GM08714 (cell line): ENCODE measurements at regions not wholly inside any gene's neighbourhood (a gene's known extent, or its start where the extent isn't known, plus 50 kb on each side); places are given as distances from the start of the nearest gene placed in this dataset.

Experiments
- H3K4me3 ChIP-seq: fragments of 200-500 bp; sonication (Bioruptor generic); 2 replicates; pipeline ENCODE4 v1.5.1; 2014; ENCODE audit warnings: mild to moderate bottlenecking, low read length, inconsistent platforms
- ZNF274 ChIP-seq: IDR thresholded peaks from 2 replicates; pipeline ENCODE4 v1.6.1; 2012; ENCODE audit warnings: mild to moderate bottlenecking, low read depth, low read length

GRCh38 chr6:134730013-134730412 is 219.9 kb downstream of the ALDH8A1 start:
- TF ChIP-seq ZNF274, result no peak

GRCh38 chr6:134729561-134729960 is 220.3 kb downstream of the ALDH8A1 start:
- TF ChIP-seq ZNF274, result no peak

More at GRCh38 chr6:134730013-134730412, 219.9 kb downstream of the ALDH8A1 start:
- H3K4me3 ChIP-seq, result no peak overlapping the region

GRCh38 chr6:134727081-134727480 is 222.8 kb downstream of the ALDH8A1 start:
- no peak overlapping the region for H3K4me3 ChIP-seq
- TF ChIP-seq ZNF274, result no peak

More at GRCh38 chr6:134729561-134729960, 220.3 kb downstream of the ALDH8A1 start:
- H3K4me3 ChIP-seq, result no peak overlapping the region

GRCh38 chr6:134725590-134725989 is 224.3 kb downstream of the ALDH8A1 start:
- TF ChIP-seq ZNF274, result no peak
- H3K4me3 ChIP-seq, result no peak overlapping the region

- no peak for TF ChIP-seq ZNF274
- no peak overlapping the region for H3K4me3 ChIP-seq
These were observed 225.0 kb downstream of the ALDH8A1 start for GRCh38 chr6:134724771-134725340.

- no peak for TF ChIP-seq ZNF274
- H3K4me3 ChIP-seq, result no peak overlapping the region
These were observed 226.6 kb downstream of the ALDH8A1 start for GRCh38 chr6:134723081-134723871.

GRCh38 chr6:134722200-134722870 is 227.6 kb downstream of the ALDH8A1 start:
- no peak for TF ChIP-seq ZNF274
- H3K4me3 ChIP-seq, result no peak overlapping the region

GRCh38 chr6:134721060-134721405 is 228.9 kb downstream of the ALDH8A1 start:
- TF ChIP-seq ZNF274, result no peak
- H3K4me3 ChIP-seq, result no peak overlapping the region

- TF ChIP-seq ZNF274, result no peak
- no peak overlapping the region for H3K4me3 ChIP-seq
These were observed 229.4 kb downstream of the ALDH8A1 start for GRCh38 chr6:134720353-134721059.

GRCh38 chr6:134719911-134720310 is 230.0 kb downstream of the ALDH8A1 start:
- no peak for TF ChIP-seq ZNF274
- no peak overlapping the region for H3K4me3 ChIP-seq

GRCh38 chr6:134719286-134719685 is 230.6 kb downstream of the ALDH8A1 start:
- no peak for TF ChIP-seq ZNF274
- no peak overlapping the region for H3K4me3 ChIP-seq

GRCh38 chr6:134714679-134715078 is 235.2 kb downstream of the ALDH8A1 start:
- no peak for TF ChIP-seq ZNF274
- H3K4me3 ChIP-seq, result no peak overlapping the region

- H3K4me3 ChIP-seq, result no peak overlapping the region
- TF ChIP-seq ZNF274, result no peak
These were observed 235.8 kb downstream of the ALDH8A1 start for GRCh38 chr6:134714113-134714512.

- TF ChIP-seq ZNF274, result no peak
- H3K4me3 ChIP-seq, result no peak overlapping the region
These were observed 237.6 kb downstream of the ALDH8A1 start for GRCh38 chr6:134712311-134712710.
